ENCODE measurements at regions not wholly inside any gene's neighbourhood (a gene's known extent, or its start where the extent isn't known, plus 50 kb on each side); places are given as distances from the start of the nearest gene placed in this dataset.
"Not testable (repeated sequence)": the region's sequence is repeated elsewhere in the genome, so short reads cannot be mapped to it uniquely, and the experiment has no call there.

- not testable (repeated sequence) for TF ChIP-seq CTCF (IDR thresholded peaks at IDR 0.05); SIN3A (IDR thresholded peaks at IDR 0.05; ENCODE audit: borderline replicate concordance, insufficient read depth, low read depth, low read length)
Observed at GRCh38 chr1:243074224-243074623, 180.9 kb downstream of the CEP170 start.
